NCI-H2227 (cell line): ENCODE measurements at regions not wholly inside any gene's neighbourhood (a gene's known extent, or its start where the extent isn't known, plus 50 kb on each side); places are given as distances from the start of the nearest gene placed in this dataset.

Experiments
- DNase-seq: peaks from one replicate; lab custom pipeline; 2025; ENCODE audit not compliant: unreplicated experiment; lab: John Stamatoyannopoulos, UW

DNA sequence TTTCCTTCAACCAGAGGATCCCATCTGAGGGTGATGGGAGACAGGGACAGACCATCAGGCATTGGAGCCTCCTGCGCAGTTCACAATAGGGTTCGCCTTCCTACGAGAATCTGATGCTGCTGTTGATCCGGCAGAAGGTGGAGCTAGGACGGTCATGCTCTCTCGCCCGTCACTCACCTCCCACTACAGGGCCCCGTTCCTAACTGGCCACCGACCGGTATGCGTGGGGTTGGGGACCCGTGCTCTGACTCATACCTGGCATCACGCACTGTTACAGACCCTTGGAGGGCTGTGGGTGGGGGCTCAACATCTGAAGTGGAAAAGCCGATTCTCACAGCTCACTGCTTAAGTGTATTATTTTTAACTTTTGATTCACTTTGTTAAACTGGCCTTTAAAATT is 402.3 kb downstream of the BRD1 start:
- DNase-seq = no peak

DNA sequence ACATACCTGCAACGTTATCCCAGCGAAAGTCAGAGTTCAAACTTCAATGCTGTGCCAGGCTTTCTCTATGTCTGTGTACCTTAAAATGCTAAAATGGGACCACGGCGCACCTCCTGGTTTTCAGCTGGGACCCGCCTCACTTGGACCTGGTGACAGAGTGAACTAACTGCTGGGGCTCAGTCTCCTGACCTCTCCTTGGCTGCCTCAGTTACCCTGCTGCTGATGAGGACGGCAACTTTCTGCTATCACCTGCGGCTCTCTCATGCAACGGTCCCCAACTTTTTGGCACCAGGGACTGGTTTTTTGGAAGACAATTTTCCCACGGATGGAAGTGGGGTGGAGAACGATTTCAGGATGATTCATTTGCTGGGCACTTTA is 402.8 kb downstream of the BRD1 start:
- no peak for DNase-seq

DNA sequence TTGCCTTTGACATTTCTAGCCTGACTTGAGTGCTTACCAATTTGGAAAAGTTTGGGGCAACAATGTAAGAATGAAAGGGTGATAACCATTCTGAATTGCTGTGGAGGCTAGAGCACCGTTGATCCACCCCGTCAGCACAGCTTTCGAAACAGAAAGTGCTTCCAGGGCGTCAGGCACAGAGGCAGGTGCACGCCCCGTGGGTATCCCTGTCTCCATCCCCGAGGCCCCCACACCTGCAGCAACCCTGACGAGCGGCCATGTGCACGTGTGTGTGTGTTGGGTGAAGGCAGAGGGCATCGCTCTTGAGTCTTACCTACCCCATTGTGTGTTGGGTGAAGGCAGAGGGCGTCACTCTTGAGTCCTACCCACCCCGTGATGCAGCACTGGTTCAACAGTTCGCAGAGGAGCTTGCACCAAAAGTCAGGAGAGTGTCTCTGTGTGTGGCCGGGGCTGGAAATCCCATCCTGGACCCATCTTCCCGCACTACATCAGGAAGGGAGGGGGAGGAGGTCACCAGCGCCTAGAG is 404.5 kb downstream of the BRD1 start:
- no peak for DNase-seq

DNA sequence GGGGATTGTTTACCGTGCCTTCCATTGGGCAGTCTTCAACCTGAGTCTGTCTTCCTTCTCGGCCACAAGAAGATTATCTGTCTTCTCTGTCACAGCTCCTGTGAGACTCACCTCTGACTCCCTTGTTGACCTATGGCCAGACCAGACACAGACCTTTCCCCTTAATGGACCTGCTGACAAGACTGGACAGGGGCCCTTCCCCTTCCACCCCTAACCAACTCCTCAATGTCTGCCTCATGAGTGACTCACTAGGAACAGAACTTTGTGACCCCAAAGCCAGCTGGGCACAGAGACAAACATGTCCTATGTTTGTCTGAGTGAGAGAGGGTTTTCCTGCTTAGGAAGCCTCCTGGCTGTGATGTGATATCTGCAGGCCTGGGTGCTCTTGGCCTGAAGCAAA is 405.0 kb downstream of the BRD1 start:
- DNase-seq = no peak

DNA sequence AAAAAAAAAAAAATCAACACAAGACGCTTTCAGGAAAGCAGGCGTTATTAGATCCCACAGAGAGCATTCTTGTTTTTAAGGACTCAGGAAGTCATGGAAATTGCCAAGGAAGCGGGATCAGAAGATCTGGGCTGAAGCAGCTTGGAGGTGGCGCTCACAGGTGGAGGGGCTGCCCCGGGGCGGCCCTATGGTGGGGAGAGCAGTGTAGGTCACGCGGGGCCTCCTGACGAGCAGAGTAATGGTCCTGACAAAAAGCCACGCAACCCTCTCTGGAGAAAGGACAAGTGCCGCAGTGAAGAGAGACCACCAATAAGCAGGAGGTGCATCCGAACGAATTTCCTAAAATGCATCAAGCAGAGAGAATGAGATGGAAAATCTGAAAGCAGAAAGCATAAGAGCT is 407.0 kb downstream of the BRD1 start:
- DNase-seq = no peak

DNA sequence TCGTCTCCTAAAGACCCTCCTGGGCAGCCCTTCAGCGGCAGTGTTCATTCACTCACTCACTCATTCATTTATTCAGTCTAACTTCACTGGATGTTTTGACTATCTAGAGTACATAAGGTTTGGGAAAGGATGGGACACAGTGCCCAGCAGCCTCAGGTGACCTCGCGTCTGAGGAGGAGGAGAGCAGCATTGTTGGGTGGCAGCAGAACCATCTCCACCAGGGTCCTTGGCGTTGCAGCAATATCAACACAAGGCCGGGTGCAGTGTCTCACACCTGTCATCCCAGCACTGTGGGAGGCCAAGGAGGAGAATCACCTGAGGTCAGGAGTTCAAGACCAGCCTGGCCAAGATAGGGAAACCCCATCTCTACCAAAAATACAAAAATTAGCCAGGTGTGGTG is 408.0 kb downstream of the BRD1 start:
- no peak for DNase-seq

DNA sequence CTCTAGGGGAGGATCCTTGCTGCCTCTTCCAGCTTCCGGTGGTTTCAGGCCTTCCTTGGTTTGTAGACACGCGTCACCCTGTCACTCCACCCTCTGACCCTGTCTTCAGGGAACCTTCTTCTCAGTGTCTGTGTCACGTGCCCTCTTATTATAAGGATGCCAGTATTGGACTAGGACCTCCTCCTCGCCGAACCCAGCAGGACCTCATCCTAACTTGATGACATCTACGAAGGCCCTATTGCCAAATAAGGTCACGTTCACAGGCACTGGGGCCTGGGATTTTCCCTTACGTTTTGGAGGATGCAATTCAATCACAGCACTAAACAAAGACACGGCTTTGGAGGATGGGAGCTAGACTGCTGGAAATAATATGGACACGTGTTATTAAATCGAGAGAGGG is 408.7 kb downstream of the BRD1 start:
- no peak for DNase-seq

DNA sequence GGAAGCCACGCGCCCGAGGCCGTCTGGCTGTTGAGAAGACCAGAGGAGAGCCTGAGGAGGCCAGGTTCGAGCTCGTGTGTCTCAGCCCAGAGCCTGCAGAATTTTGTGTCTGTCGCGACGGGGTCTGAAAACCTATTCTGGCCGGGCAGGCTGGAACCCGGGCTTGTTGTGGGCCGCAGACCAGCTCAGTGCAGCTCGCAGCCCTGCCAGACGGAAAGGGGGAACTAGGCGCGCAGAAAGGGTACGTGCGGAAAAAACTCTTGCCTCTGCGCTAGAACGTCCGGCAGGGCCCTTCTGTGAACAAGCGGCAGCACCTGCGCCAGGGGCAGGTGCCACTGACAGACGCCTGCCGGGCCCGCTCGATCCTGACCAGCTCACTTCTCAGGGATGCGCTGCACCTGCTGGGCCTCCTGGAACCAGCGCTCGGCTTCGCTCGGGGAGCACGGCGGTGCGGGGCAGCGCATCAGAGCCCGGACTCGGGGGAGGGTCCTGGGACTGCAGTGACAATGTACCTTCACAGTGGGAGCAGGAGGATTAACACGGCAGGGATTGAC is 409.3 kb downstream of the BRD1 start:
- DNase-seq = no peak

DNA sequence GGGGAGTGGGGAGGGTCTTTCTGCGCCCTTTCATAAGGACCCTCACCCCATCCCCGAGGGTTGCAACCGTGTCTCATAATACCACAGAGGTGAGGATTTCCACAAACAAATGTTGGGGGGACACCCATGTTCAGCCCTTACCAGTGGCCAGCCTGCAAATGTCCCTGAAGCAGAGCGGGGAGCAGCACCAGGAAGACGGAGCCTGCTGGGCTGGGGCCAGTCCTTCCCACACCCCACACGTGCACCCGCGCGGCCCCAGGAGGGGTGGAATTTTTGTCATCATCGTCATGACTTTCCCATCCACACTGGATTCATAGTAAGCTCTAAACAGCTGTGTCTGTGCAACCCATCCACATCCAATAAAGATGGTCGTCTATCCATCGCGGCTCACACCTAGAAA is 409.8 kb downstream of the BRD1 start:
- no peak for DNase-seq

DNA sequence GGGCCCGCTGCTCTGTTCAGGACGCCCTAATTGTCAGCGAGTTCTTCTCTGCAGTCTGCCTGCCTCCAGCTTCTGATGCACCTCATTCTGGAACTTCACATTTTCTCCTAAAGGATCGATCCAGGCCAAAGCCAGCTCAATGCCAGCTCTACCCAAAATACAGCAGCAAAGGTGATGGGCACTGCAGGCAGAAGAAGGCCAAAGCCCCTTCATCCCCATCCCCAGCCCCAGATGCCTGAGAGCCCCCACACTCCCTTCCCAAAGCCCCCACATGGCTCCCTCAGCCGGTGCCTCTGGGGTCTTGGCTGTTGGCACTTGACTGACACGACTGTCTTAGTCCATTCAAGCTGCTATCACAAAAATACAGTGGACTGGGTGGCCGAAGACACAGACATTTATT is 410.3 kb downstream of the BRD1 start:
- DNase-seq = no peak

DNA sequence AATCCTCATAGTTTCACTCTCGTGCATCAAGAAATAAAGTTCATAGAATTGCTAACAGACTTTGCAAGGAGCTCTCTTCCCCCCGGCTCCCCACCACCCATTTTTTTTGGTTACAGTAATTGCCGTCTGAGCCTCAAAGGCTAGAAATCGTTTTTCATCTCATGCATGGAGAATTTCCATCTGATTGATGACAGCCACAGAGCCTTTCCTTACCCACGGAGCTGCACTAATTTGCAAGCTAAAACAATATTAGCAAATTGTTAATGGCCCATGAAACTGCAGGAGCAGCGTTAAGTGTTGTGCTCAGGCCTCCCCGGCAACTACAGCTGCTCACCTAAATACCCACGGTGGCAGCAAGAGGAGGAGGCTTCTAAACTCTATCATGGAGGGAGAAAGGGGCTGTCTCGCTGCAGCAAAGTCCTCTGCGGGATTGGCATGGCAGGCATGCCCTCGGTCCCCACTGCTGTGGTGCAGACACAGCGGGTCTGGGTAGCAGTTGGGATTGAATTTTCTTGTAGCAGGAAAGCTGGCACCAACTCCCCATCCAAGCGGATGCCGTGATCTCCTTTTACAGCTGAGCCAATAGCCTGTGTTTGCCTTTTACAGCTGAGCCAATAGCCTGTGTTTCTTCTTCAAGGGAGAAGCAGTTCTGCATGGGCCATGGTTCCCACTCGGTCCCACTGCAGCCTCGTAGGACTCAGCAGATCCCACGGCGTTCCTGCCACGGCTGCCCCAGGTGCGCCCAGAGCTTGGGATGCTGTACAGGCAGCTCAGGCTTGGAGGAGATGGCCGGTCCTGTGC is 412.3 kb downstream of the BRD1 start:
- DNase-seq = no peak

DNA sequence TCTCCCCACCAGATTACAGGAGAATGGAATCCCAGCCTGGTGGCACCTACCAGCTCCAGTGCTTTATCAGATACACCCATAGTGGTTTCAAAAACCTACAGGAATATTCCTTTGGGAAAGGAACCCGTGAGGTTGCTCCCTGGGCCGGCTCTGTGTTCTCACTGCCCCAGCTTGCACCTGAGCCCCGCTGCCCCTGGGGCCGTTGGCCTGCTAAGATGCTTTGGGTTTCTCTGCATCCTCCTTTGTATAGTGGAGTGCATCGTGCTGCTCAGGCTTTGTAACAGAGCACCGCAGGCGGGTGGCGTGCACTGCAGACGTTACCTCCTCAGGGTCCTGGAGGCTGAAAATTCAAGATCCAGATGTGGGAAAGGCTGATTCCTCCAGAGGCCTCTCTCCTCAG is 414.1 kb downstream of the BRD1 start:
- DNase-seq = no peak

DNA sequence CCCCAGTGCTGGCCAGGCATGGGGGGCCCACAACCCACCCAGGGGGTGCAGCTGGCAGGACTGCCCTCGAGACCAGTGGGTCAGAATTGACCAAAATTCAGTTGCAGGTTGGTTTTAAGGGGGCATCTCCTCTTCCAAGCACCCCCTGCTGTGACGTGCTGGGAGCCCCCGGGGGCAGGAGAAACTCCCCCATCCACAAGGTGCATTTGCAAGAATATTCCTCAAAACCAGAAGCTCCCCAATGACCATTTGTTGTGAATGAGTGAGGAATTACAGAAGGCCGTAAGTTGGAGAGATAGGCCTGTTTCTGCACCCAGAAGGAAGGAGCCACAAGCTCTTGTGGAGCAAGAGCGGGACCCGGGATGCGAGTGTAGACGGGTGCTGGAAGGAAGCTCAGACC is 414.5 kb downstream of the BRD1 start:
- no peak for DNase-seq

DNA sequence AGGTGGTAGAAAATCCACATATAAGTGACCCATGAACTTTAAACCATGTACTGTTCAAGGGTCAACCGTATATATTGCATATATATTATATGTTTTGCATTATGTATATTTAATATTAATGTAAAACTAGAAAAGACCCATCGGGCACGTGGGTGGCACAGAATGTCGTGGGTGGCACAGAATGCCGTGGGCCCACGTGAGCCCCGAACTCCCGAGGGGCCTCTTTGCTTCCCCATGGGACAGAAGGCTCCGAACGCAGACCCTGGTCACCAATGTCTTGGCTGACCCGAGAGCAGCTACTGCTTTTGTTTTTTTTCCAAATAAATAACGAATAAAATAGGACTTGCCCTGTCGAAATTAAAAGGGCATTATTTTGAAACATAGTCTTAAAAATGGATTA is 415.4 kb downstream of the BRD1 start:
- no peak for DNase-seq

DNA sequence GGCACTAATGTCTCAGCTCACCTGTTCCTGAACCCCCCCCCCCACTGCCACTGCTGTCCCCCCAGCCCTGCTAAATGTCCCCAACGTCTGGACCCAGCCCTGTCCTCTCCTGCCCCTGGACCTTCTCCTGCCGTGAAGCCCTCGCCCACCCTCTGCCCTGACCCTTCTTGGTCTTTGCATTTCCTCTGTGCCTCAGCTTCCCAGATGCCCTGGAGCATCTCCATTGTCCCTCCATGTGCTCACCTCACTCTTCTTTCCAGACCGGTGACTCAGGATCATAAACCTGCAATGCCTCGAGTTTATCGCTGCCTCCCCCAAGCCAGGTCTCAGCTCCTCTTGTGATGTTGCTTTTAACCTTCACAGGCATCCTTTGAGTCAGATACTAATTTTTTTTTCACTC is 416.4 kb downstream of the BRD1 start:
- no peak for DNase-seq

DNA sequence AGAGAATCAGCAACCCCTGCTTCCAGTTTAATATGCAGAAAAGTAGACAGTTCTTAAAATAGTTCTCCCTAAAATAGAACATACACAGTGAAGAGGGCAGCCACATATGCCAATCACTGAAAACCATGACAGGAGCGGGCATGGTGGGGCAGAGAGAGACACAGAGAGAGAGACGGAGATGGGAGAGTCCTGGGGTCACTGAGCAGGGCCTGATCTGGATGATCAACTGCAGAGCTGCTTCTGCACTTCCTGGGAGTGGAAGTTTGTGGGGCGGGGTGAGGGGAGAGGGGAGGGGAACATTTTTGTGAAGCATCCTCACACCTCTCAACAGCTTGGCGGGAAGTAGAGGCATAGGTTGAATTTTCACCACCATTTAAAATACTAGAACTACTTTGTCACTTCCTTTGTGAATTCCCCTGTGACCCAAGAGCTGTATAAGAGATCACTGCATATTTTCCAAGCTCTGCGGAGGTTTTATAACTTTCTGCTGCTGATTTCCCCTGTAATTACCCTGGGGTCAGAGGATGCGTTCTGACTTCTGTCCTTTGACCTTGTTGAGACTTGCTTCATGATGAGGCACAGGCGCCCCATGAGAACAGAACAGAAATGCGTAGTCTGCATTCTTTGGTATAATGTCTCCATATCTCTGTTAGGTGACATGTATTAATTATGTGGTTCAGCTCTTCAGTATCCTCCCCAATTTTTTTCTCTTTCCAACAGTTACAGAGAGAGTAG is 419.4 kb downstream of the BRD1 start:
- no peak for DNase-seq

DNA sequence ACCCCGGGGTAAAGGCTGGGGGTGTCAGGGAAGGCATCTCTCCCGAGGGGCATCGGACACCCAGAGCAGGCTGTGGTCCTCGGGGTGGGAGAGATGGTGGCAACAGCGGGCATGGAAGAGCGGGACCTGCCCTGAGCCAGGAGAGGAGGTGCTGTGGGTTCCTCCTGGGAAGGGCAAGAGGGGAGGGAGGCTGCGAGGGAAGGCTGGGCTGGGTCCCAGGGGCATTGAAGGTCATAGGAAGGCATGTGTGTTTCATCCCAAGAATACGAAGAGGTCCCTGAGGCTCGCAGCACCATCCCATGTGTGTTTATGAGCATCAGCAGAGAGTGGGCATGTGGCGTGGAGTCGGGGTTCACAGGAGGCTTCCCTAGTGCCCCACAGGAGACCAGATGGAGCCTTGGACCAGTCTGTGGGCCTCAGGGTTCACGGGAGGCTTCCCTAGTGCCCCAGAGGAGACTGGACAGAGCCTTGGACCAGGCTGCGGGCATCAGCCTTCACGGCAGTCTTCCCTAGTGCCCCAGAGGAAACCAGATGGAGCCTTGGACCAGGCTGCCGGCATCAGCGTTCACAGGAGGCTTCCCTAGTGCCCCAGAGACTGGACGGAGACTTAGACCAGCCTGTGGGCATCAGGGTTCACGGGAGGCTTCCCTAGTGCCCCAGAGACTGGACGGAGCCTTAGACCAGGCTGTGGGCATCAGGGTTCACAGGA is 420.6 kb downstream of the BRD1 start:
- DNase-seq = no peak

DNA sequence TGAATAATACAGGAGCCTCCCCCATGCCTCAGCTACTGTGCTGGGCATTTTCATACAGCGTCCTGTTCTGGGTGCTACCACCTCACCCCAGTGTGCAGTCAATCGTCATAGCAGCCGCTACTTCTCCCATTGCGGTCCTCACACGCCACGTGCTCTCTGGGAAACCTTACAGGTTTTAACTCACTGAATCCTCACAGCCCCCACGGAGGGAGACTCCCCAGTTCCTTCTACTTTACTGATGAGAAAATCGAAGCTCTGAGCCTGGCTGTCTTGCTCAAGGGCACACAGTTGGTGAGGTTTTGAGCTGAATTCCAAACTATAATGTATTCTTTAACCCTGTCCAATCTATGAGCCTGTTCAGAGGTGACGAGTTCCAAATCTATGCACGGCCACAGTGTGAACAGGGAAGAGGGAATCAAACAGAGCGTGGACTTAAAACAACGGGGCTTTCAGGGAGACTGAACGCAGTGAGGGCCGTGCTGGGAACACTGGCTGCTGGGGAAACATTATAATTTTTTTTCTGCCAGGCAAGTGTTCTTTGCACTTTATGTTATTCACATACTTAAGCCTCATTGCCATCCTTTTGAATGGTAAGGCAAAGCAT is 421.5 kb downstream of the BRD1 start:
- no peak for DNase-seq

DNA sequence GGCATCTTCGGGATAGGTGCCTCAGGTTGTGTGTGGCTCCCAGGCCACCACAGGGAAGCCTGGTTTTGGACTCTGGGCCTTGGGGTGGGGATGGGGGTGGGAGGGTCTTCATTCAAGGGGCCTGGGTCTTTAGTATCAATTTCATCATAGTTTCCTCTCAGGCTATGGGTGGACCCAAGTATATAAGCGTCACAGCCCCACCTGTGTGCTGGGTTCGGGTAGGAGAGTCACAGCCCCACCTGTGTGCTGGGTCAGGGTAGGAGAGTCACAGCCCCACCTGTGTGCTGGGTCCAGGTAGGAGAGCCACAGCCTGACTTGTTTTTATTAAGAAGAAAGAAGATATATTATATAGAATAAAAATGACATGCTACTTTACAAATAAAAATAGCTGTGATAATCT is 422.1 kb downstream of the BRD1 start:
- DNase-seq = no peak

DNA sequence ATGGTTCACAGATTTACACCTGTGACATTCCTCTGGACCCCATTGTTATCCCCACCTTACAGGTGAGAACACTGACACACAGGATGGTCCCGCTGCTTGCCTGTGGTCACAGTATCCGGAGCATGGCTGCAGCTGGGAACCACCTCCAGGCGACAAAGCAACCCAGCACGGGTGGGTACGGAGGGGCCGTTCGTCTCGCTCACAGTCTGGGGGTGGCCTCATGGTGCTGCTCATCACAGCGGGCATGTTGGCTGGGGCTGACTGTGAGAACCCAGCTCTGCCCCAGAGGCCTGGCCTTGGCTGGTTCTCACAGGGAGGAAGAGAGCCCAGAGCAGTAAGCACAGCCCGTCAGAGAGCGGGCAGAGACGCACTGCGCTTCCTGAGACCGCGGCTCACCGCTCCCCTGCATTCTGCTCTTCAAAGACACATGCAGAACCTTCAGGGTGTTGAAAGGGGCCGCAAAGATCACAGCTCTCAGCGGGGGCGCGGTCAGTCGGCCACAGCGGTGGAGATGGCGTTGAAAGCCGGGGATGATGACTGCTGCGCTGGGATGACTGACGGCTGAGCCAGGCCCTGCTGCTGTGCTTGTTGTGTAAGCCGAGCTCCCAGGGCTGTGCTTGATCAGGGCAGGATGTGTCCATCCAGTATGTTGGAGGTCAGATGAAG is 423.0 kb downstream of the BRD1 start:
- DNase-seq = no peak

DNA sequence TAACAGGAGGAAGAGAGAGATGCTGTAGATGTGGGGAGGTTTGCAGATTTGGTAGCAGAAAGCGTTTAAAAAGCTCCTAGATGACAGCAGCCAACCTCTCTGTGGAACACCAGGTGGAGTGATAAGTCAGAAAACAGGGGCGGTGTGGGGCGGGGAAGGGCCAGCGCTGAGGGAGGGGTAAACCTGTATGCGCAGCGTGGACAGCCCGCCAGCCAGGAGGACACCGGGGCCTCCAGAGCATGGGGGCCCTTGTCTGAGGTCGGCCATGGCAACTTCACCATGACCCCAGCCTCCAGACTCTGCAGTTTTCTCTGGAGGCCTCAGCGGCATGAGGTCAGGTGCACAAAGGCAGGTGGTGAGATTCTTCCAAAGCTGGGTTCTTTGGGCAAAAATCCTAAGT is 423.7 kb downstream of the BRD1 start:
- no peak for DNase-seq
